GM12873 (cell line): ENCODE measurements at regions not wholly inside any gene's neighbourhood (a gene's known extent, or its start where the extent isn't known, plus 50 kb on each side); places are given as distances from the start of the nearest gene placed in this dataset.

Experiments
- TF ChIP-seq, protein P1 (sequence below): IDR thresholded peaks from 2 replicates; pipeline ENCODE4 v1.5.1; 2012; ENCODE audit warnings: low read depth, mild to moderate bottlenecking, moderate library complexity, low read length, control low read depth; ENCODE audit not compliant: insufficient read depth; ENCODE audit errors: missing control alignments

DNA sequence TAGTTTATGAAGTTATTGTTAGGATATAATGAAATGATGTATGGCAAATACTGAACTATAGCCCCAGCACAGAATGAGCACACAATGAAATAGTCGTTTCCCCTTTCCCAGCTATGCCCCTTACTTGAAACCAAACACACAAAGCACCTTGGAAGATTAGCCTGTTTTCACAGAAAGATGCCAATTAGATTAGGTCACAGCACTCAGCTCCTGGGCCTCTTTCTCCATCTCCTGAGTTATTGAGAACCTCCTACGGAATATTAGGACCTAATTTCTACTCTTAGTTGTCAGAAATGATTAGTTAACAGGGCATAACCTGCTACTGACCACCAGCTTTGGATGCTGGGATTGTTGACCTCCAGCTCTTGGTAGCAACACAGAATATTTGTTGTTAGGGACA, 269.4 kb upstream of the ROPN1 start:
- TF ChIP-seq, protein P1, sequence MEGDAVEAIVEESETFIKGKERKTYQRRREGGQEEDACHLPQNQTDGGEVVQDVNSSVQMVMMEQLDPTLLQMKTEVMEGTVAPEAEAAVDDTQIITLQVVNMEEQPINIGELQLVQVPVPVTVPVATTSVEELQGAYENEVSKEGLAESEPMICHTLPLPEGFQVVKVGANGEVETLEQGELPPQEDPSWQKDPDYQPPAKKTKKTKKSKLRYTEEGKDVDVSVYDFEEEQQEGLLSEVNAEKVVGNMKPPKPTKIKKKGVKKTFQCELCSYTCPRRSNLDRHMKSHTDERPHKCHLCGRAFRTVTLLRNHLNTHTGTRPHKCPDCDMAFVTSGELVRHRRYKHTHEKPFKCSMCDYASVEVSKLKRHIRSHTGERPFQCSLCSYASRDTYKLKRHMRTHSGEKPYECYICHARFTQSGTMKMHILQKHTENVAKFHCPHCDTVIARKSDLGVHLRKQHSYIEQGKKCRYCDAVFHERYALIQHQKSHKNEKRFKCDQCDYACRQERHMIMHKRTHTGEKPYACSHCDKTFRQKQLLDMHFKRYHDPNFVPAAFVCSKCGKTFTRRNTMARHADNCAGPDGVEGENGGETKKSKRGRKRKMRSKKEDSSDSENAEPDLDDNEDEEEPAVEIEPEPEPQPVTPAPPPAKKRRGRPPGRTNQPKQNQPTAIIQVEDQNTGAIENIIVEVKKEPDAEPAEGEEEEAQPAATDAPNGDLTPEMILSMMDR, result no peak

DNA sequence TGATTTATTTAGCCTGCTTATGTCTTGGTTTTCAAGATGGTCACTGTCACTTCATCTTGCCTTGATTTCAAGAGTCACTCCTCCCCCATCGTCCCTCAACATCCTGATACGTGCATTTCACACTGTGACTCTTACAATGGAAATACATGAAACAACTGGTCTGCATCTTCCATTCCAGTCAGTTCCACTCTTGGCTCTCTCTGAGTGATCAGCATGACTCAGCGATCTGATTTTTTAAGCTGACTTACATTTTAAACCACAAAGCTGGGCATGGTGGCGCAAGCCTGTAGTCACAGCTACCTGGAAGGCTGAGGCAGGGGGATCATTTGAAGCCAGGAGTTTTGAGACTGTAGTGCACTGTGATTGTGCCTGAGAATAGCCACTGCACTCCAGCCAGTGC, 271.2 kb upstream of the ROPN1 start:
- TF ChIP-seq, protein P1, result no peak

DNA sequence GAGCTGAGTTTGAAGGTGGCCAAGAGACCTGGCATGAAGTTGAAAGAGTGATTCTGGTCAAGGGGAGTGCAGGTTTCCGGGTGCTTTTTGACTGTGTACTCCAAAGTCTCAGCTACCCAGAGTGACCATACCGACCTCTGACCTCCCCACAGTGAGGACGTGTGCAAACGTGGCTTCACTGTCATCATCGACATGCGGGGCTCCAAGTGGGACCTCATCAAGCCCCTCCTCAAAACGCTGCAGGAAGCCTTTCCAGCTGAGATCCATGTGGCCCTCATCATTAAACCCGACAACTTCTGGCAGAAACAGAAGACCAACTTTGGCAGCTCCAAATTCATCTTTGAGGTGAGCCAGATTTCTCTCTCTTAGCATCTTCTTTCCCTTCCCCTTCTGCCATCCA, 272.4 kb upstream of the ROPN1 start:
- TF ChIP-seq, protein P1, result no peak

DNA sequence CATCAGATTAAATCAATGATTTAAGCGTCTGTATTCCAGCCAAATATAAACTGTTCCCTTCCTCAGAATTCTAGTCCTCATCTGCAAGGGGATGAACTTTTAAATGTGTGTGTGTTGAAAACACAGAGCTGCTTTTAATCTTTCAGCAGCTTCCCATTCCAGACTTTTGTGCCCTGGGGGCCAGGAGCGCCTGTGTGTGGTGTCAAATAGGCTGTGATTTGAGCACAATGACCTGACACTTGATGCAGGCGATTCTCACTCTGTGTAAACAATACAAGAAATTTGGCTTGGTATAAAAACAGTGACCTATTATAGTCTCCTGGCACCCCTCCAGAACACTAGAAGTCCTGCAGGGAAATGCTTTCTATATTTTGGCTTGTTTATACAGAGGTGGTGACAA, 274.6 kb upstream of the ROPN1 start:
- TF ChIP-seq, protein P1, result no peak

DNA sequence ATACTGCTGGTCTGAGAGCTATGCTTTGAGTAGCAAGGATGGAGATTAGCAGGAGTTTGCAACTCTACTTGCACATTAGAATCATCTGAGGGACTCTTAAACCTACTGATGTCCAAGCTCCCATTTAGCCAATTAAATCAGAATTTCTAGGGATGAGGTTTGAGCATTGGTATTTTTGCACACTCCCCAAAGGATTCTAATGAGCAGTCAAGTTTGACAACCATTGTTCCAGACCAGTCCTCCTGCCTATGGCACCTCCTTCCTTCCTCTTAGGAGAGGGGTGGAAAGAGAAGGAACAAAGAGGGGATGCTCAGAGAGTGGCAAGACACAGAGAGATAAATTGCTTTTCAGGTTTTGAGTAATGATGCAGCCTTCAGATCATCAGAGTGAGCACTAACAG, 275.5 kb upstream of the ROPN1 start:
- TF ChIP-seq, protein P1, result no peak

DNA sequence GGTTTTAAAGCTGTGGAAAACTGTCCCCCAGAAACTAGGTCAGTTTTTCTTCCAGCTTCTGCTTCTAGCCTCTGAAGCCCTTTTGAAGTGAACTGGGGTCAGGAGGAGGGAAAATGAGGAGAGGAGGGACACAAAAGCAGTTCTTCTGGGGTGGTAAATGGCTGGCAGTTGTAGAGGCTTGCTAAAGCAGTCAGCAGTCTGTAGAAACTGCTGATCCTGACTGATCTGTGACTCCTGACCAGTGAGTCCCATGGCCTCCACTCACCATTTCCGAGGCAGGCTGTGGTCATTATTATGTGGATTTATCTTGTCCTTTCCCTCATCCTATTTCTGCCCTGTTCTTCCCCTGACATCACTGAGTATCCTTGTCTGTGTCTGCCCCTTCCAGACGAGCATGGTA, 276.4 kb upstream of the ROPN1 start:
- TF ChIP-seq, protein P1, result no peak

DNA sequence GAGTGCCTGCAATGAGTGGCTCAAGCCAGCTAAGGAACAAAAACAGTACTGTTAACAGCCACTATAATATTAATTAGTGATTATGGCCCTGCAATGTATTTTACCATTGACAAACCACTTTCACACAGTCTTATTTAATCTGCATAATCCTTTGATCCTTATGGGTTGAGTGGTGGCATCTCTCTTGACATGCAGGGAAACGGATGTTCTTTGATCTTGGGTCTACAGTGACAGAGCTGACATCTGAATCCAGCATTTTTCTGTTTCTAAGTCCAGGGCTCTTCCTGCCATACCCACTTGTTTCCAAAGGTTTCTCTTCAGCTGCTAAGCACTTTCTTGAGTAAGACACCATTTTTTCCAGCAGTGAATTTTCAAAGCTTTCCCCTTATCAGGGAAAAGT, 277.7 kb upstream of the ROPN1 start:
- TF ChIP-seq, protein P1, result no peak
